K562 (cell line): ENCODE measurements at regions not wholly inside any gene's neighbourhood (a gene's known extent, or its start where the extent isn't known, plus 50 kb on each side); places are given as distances from the start of the nearest gene placed in this dataset.

Experiments used
- BRF2 ChIP-seq: IDR thresholded peaks from 3 replicates; pipeline ENCODE4 v1.6.1; 2011; ENCODE audit warnings: borderline replicate concordance, mild to moderate bottlenecking; ENCODE audit not compliant: insufficient read length, insufficient read depth
- CTCFL ChIP-seq: IDR thresholded peaks from 2 replicates; pipeline ENCODE4 v1.6.1; 2011; ENCODE audit warnings: borderline replicate concordance, low read depth, mild to moderate bottlenecking, moderate library complexity, low read length; ENCODE audit not compliant: insufficient read depth, poor library complexity, severe bottlenecking
- PRMT5 ChIP-seq: sonication (generic); formaldehyde crosslinking; IDR thresholded peaks from 2 replicates; pipeline ENCODE4 v1.5.0; 2020; ENCODE audit warnings: missing genetic modification reagents

- TF ChIP-seq CTCFL (no peak), BRF2 (no peak), PRMT5 (CRISPR knock-in tag) (no peak)
These were observed 573.9 kb upstream of the GRID2 start for GRCh38 chr4:91729851-91730250.
